Liver (tissue), 8 donors: ENCODE measurements at regions not wholly inside any gene's neighbourhood (a gene's known extent, or its start where the extent isn't known, plus 50 kb on each side); places are given as distances from the start of the nearest gene placed in this dataset.

Experiments used
- DNase-seq: peaks from one replicate; pipeline ENCODE4 v3.0.0-alpha.2; 2017; ENCODE audit warnings: low spot score
- H3K27ac ChIP-seq, 2 donors: one replicate each; pipeline ENCODE4 v1.7.0; 2013; ENCODE audit warnings: inconsistent platforms in 2 of 2, low read length in 2 of 2, control low read depth in 1 of 2, low read depth in 1 of 2, mild to moderate bottlenecking in 1 of 2
- H3K27me3 ChIP-seq, 4 donors: one replicate each; pipeline versions ENCODE4 v1.6.1 to v1.7.0; 2013; ENCODE audit warnings: low read length in 3 of 4, inconsistent platforms in 1 of 4, mild to moderate bottlenecking in 1 of 4, moderate library complexity in 1 of 4; ENCODE audit not compliant: control insufficient read depth in 4 of 4, insufficient read depth in 4 of 4
- H3K36me3 ChIP-seq, 4 donors: one replicate each; pipeline versions ENCODE4 v1.6.1 to v1.7.0; 2013; ENCODE audit warnings: low read length in 3 of 4, mild to moderate bottlenecking in 3 of 4, low read depth in 1 of 4, moderate library complexity in 1 of 4; ENCODE audit not compliant: control insufficient read depth in 4 of 4, insufficient read depth in 3 of 4
- H3K4me1 ChIP-seq, 4 donors: one replicate each; pipeline versions ENCODE4 v1.6.1 to v1.7.0; 2013; ENCODE audit warnings: low read length in 3 of 4, mild to moderate bottlenecking in 3 of 4, moderate library complexity in 1 of 4; ENCODE audit not compliant: control insufficient read depth in 4 of 4, insufficient read depth in 4 of 4
- H3K4me3 ChIP-seq, 3 donors: one replicate each; pipeline versions ENCODE4 v1.6.1 to v1.7.0; 2013; ENCODE audit warnings: low read length in 3 of 3, control low read depth in 1 of 3, low read depth in 1 of 3, mild to moderate bottlenecking in 1 of 3
- H3K9ac ChIP-seq, 2 donors: one replicate each; pipeline ENCODE4 v1.7.0; 2013; ENCODE audit warnings: low read length in 2 of 2, mild to moderate bottlenecking in 2 of 2, moderate library complexity in 2 of 2, control low read depth in 1 of 2, low read depth in 1 of 2
- H3K9me3 ChIP-seq, 4 donors: one replicate each; pipeline versions ENCODE4 v1.6.1 to v1.7.0; 2013; ENCODE audit warnings: low read length in 3 of 4; ENCODE audit not compliant: control insufficient read depth in 4 of 4
- EGR1 ChIP-seq, 2 donors: IDR thresholded peaks; 2 replicates each; pipeline ENCODE4 v1.6.1; 2016 to 2018; ENCODE audit warnings: antibody characterized with exemption in 2 of 2, low read depth in 2 of 2
- FOXA1 ChIP-seq: IDR thresholded peaks from 2 replicates; pipeline ENCODE4 v1.6.1; 2016; ENCODE audit warnings: antibody characterized with exemption
- FOXA2 ChIP-seq: IDR thresholded peaks from 2 replicates; pipeline ENCODE4 v1.6.1; 2016; ENCODE audit warnings: antibody characterized with exemption
- HNF4G ChIP-seq: IDR thresholded peaks from 2 replicates; pipeline ENCODE4 v1.6.1; 2016; ENCODE audit warnings: antibody characterized with exemption
- NR2F2 ChIP-seq: IDR thresholded peaks from 2 replicates; pipeline ENCODE4 v1.6.1; 2016; ENCODE audit warnings: antibody characterized with exemption
- RAD21 ChIP-seq, 2 donors: IDR thresholded peaks; 2 replicates each; pipeline ENCODE4 v1.6.1; 2016; ENCODE audit warnings: antibody characterized with exemption in 2 of 2, mild to moderate bottlenecking in 2 of 2
- RXRA ChIP-seq, 2 donors: IDR thresholded peaks; 2 replicates each; pipeline ENCODE4 v1.6.1; 2017 to 2018; ENCODE audit warnings: antibody characterized with exemption in 2 of 2, mild to moderate bottlenecking in 1 of 2
- TAF1 ChIP-seq: conservative IDR thresholded peaks from 2 replicates; pipeline ENCODE4 v1.6.1; 2016; ENCODE audit warnings: antibody characterized with exemption, mild to moderate bottlenecking
- YY1 ChIP-seq: IDR thresholded peaks from 2 replicates; pipeline ENCODE4 v1.6.1; 2016; ENCODE audit warnings: antibody characterized with exemption, mild to moderate bottlenecking
- WGBS: extraction: QIAGEN DNeasy Blood & Tissue Kit; methylation state at CpG from one replicate; pipeline ENCODE4 v1.1.7; 2013; 5-methylcytosine and 5-hydroxymethylcytosine counted together
- TF ChIP-seq, protein P1 (sequence below): IDR thresholded peaks from 2 replicates; pipeline ENCODE4 v1.6.1; 2016; ENCODE audit warnings: antibody characterized with exemption
- TF ChIP-seq, protein P2 (sequence below): IDR thresholded peaks from 2 replicates; pipeline ENCODE4 v1.6.1; 2016; ENCODE audit warnings: antibody characterized with exemption
- TF ChIP-seq, protein P3 (sequence below): IDR thresholded peaks from 2 replicates; pipeline ENCODE4 v1.6.1; 2016; ENCODE audit warnings: antibody characterized with exemption
- TF ChIP-seq, protein P4 (sequence below): fragments of 150-350 bp; IDR thresholded peaks from 2 replicates; pipeline ENCODE4 v1.5.1; 2017; ENCODE audit warnings: improper control_type of control experiment, low read depth, low read length; ENCODE audit not compliant: missing input control
- donor health status: healthy.
- donor health status: healthy.
- donor health status: healthy.
- donor health status: healthy.
- donor health status: healthy.

DNA sequence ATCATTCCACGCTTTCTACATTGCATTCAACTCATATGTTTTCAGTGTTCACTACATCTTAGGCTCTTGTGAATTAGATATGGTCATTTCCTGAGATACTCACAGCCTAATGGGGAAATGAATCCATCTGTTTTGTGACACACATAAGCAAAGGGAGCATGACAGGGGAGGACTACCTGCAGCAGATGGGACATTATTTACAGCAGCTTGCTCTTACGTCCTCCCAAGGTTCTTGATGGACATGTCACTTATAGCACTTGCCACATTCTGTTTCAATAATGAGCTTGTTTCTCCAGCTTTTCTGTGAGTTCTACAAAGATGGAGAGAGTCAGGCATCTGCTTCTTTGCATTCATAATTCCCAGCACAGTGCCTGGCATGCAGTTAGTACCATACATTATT is 1509.6 kb upstream of the TMEM132C start:
- Histone ChIP-seq H3K27ac (no peak overlapping the region), H3K27me3 (peaks cover 0 to 4% (median 0%) of the 10 kb centered on the region in 4 donors), H3K4me3 (no peak overlapping the region), H3K9me3 (peaks cover 0 to 3% (median 1%) of the 10 kb centered on the region in 4 donors), H3K9ac (no peak overlapping the region), H3K4me1 (no peaks in the 10 kb centered on the region), H3K36me3 (no peaks in the 10 kb centered on the region)
- no peak for TF ChIP-seq YY1
- TF ChIP-seq RXRA (IDR thresholded peaks at IDR 0.05) = no peak
- no peak for TF ChIP-seq RAD21 (IDR thresholded peaks at IDR 0.05)
- WGBS = 61% methylated on average over 2 of the region's 2 CpGs
- no peak for DNase-seq

DNA sequence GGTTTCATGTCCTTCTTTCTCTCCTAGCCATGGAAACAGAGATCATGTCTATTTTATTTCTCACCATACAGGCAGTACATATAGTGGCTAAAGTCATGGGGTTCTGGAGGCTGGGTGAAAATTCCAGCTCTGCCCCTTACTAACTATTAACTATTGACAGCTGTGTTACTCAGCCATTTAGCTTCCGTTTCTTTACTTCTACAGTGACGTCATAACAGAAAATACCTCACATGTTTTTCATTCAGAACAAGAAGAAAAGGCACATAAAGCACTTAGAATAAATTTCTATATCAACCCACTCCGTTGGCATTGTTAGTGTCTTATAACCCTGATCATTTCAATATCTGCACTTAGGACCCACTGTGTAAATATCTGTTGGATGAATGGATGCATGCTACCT is 1506.9 kb upstream of the TMEM132C start:
- Histone ChIP-seq H3K27ac (no peak overlapping the region), H3K36me3 (no peaks in the 10 kb centered on the region), H3K27me3 (peaks cover 0 to 2% (median 0%) of the 10 kb centered on the region in 4 donors), H3K9me3 (peaks cover 11 to 17% (median 16%) of the 10 kb centered on the region in 4 donors), H3K9ac (no peak overlapping the region), H3K4me1 (no peaks in the 10 kb centered on the region), H3K4me3 (no peak overlapping the region)
- no peak for DNase-seq
- no peak for TF ChIP-seq RAD21 (IDR thresholded peaks at IDR 0.05)
- no peak for TF ChIP-seq HNF4G
- WGBS = 30% methylated on average over 3 of the region's 3 CpGs

DNA sequence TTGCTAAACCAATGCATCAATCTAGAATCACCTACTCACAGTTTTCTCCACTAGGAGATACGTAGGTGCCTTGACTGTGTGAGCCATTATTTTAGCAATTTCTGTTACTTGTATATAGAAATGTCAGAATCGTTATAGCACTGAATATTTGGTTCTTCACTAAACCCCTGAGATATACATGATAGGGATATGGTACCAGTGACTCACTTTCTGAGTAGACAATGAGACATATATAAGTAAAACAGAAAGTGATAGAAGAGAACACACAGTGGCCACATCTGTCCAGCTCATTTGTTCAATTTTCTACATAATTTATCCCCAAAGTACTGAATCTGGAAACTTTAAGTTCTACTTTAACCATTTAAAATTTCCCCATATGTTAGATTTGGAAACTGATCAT is 1505.5 kb upstream of the TMEM132C start:
- no peak for TF ChIP-seq FOXA2
- no peak for TF ChIP-seq RXRA (IDR thresholded peaks at IDR 0.05)
- TF ChIP-seq, protein P1, sequence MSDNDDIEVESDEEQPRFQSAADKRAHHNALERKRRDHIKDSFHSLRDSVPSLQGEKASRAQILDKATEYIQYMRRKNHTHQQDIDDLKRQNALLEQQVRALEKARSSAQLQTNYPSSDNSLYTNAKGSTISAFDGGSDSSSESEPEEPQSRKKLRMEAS = no peak
- TF ChIP-seq, protein P2, sequence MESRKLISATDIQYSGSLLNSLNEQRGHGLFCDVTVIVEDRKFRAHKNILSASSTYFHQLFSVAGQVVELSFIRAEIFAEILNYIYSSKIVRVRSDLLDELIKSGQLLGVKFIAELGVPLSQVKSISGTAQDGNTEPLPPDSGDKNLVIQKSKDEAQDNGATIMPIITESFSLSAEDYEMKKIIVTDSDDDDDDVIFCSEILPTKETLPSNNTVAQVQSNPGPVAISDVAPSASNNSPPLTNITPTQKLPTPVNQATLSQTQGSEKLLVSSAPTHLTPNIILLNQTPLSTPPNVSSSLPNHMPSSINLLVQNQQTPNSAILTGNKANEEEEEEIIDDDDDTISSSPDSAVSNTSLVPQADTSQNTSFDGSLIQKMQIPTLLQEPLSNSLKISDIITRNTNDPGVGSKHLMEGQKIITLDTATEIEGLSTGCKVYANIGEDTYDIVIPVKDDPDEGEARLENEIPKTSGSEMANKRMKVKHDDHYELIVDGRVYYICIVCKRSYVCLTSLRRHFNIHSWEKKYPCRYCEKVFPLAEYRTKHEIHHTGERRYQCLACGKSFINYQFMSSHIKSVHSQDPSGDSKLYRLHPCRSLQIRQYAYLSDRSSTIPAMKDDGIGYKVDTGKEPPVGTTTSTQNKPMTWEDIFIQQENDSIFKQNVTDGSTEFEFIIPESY = no peak
- TF ChIP-seq, protein P3, sequence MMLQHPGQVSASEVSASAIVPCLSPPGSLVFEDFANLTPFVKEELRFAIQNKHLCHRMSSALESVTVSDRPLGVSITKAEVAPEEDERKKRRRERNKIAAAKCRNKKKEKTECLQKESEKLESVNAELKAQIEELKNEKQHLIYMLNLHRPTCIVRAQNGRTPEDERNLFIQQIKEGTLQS = no peak
- no peak for TF ChIP-seq FOXA1
- no peak for TF ChIP-seq YY1
- peaks cover 15 to 21% (median 17%) of the 10 kb centered on the region in 4 donors for H3K9me3 ChIP-seq
- H3K27ac ChIP-seq = no peak overlapping the region
- no peaks in the 10 kb centered on the region for H3K36me3 ChIP-seq
- no peak for DNase-seq
- 63% methylated on average over 2 of the region's 2 CpGs for WGBS
- H3K27me3 ChIP-seq = no peaks in the 10 kb centered on the region
- H3K4me3 ChIP-seq = no peak overlapping the region
- no peaks in the 10 kb centered on the region for H3K4me1 ChIP-seq
- no peak overlapping the region for H3K9ac ChIP-seq

DNA sequence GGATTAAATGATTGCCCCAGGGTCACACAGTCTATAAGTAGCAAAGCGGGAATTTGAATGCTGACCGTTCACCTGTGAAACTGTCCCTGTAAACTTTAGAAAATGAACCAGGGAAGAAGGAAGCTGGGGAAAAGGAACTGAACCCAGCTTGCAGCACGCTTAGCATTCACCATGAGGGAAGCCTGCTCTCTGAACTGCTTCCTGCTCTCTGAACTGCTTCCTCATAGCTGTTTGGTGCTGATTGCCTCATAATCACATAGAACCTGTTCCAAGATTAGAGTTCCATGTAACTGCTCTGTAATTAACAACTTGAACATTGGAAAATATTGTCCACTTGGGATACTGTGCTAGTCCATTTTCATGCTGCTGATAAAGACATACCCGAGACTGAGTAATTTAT is 1504.8 kb upstream of the TMEM132C start:
- 73% methylated on average over 4 of the region's 4 CpGs for WGBS
- peaks cover 18 to 26% (median 22%) of the 10 kb centered on the region in 4 donors for H3K9me3 ChIP-seq

More for the DNA sequence above, 1504.8 kb upstream of the TMEM132C start:
- H3K9ac ChIP-seq = no peak overlapping the region
- H3K4me3 ChIP-seq = no peak overlapping the region
- H3K27me3 ChIP-seq = no peaks in the 10 kb centered on the region
- H3K27ac ChIP-seq = no peak overlapping the region
- H3K4me1 ChIP-seq = no peaks in the 10 kb centered on the region
- DNase-seq = no peak
- H3K36me3 ChIP-seq = no peaks in the 10 kb centered on the region
- no peak for TF ChIP-seq EGR1 (IDR thresholded peaks at IDR 0.05; ENCODE audit: low read depth in 2 of 2)
- TF ChIP-seq TAF1 = no peak
- TF ChIP-seq YY1 = no peak
- TF ChIP-seq, protein P4, sequence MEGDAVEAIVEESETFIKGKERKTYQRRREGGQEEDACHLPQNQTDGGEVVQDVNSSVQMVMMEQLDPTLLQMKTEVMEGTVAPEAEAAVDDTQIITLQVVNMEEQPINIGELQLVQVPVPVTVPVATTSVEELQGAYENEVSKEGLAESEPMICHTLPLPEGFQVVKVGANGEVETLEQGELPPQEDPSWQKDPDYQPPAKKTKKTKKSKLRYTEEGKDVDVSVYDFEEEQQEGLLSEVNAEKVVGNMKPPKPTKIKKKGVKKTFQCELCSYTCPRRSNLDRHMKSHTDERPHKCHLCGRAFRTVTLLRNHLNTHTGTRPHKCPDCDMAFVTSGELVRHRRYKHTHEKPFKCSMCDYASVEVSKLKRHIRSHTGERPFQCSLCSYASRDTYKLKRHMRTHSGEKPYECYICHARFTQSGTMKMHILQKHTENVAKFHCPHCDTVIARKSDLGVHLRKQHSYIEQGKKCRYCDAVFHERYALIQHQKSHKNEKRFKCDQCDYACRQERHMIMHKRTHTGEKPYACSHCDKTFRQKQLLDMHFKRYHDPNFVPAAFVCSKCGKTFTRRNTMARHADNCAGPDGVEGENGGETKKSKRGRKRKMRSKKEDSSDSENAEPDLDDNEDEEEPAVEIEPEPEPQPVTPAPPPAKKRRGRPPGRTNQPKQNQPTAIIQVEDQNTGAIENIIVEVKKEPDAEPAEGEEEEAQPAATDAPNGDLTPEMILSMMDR = no peak
- TF ChIP-seq, protein P3 = no peak
- TF ChIP-seq NR2F2 = no peak
- no peak for TF ChIP-seq FOXA2
- no peak for TF ChIP-seq RXRA (IDR thresholded peaks at IDR 0.05)
- TF ChIP-seq, protein P2 = no peak
- TF ChIP-seq, protein P1 = no peak
